ENCODE measurements at regions not wholly inside any gene's neighbourhood (a gene's known extent, or its start where the extent isn't known, plus 50 kb on each side); places are given as distances from the start of the nearest gene placed in this dataset.

- no peak for TF ChIP-seq CTCF (IDR thresholded peaks at IDR 0.05)
- intact Hi-C loops (cut with micrococcal nuclease), result no loop called here
- no peak for DNase-seq
These were observed 422.4 kb upstream of the ATP11B start for GRCh38 chr3:182370949-182371348.

GRCh38 chr3:182375916-182376315, 417.4 kb upstream of the ATP11B start:
- peaks cover 3% of the 10 kb centered on the region for H3K9me3 ChIP-seq (ENCODE audit: control insufficient read depth, insufficient read depth, low read length)
- no peak for DNase-seq
- H3K9me3 Mint-ChIP-seq, result peaks cover 0 to 4% of the 10 kb centered on the region in 2 donors
- no peak overlapping the region for H3K4me3 ChIP-seq (ENCODE audit: low read length)
- H3K27ac ChIP-seq (ENCODE audit: low read length), result no peak overlapping the region
- H3K36me3 ChIP-seq (ENCODE audit: control insufficient read depth, insufficient read depth, low read length), result no peaks in the 10 kb centered on the region
- no peaks in the 10 kb centered on the region for H3K4me1 Mint-ChIP-seq
- no CpG with 5 or more reads among the region's 1 CpG for WGBS (ENCODE audit: insufficient coverage)
- H3K4me1 ChIP-seq (ENCODE audit: control insufficient read depth, insufficient read depth, low read length), result no peaks in the 10 kb centered on the region
- no peak overlapping the region for H3K27ac Mint-ChIP-seq
- no peaks in the 10 kb centered on the region for H3K36me3 Mint-ChIP-seq
- no peaks in the 10 kb centered on the region for H3K27me3 ChIP-seq (ENCODE audit: control insufficient read depth, insufficient read depth, low read length)
- ATAC-seq, result no peak
- TF ChIP-seq CTCF (IDR thresholded peaks at IDR 0.05), result no peak
- no peaks in the 10 kb centered on the region for H3K27me3 Mint-ChIP-seq (ENCODE audit: low read depth in 2 of 2)
- intact Hi-C loops (cut with micrococcal nuclease), result no loop called here
- no peak overlapping the region for H3K4me3 Mint-ChIP-seq

More at GRCh38 chr3:182370949-182371348, 422.4 kb upstream of the ATP11B start:
- no peaks in the 10 kb centered on the region for H3K36me3 Mint-ChIP-seq
- Histone ChIP-seq H3K36me3 (ENCODE audit: control insufficient read depth, insufficient read depth, low read length) (no peaks in the 10 kb centered on the region), H3K27me3 (ENCODE audit: control insufficient read depth, insufficient read depth, low read length) (no peaks in the 10 kb centered on the region), H3K4me3 (ENCODE audit: low read length) (no peak overlapping the region), H3K27ac (ENCODE audit: low read length) (no peak overlapping the region), H3K4me1 (ENCODE audit: control insufficient read depth, insufficient read depth, low read length) (no peaks in the 10 kb centered on the region), H3K9me3 (ENCODE audit: control insufficient read depth, insufficient read depth, low read length) (peaks cover 3% of the 10 kb centered on the region)
- H3K4me3 Mint-ChIP-seq, result no peak overlapping the region
- no peaks in the 10 kb centered on the region for H3K4me1 Mint-ChIP-seq
- H3K27ac Mint-ChIP-seq, result no peak overlapping the region
- ATAC-seq, result no peak
- 86% methylated on average over 1 of the region's 1 CpG for WGBS (ENCODE audit: insufficient coverage)
- peaks cover 3 to 6% of the 10 kb centered on the region in 2 donors for H3K9me3 Mint-ChIP-seq
- no peaks in the 10 kb centered on the region for H3K27me3 Mint-ChIP-seq (ENCODE audit: low read depth in 2 of 2)

- Mint-ChIP-seq H3K27ac (no peak overlapping the region), H3K27me3 (ENCODE audit: low read depth in 2 of 2) (no peaks in the 10 kb centered on the region), H3K36me3 (no peaks in the 10 kb centered on the region), H3K9me3 (peaks cover 0 to 5% of the 10 kb centered on the region in 2 donors), H3K4me3 (no peak overlapping the region), H3K4me1 (no peaks in the 10 kb centered on the region)
- TF ChIP-seq CTCF (IDR thresholded peaks at IDR 0.05), result no peak
- no peak for ATAC-seq
- Histone ChIP-seq H3K4me1 (ENCODE audit: control insufficient read depth, insufficient read depth, low read length) (no peaks in the 10 kb centered on the region), H3K27me3 (ENCODE audit: control insufficient read depth, insufficient read depth, low read length) (no peaks in the 10 kb centered on the region), H3K4me3 (ENCODE audit: low read length) (no peak overlapping the region), H3K9me3 (ENCODE audit: control insufficient read depth, insufficient read depth, low read length) (no peaks in the 10 kb centered on the region), H3K27ac (ENCODE audit: low read length) (no peak overlapping the region), H3K36me3 (ENCODE audit: control insufficient read depth, insufficient read depth, low read length) (no peaks in the 10 kb centered on the region)
- 94% methylated on average over 3 of the region's 4 CpGs for WGBS (ENCODE audit: insufficient coverage)
- no peak for DNase-seq
- intact Hi-C loops (cut with micrococcal nuclease), result no loop called here
These were observed 411.0 kb upstream of the ATP11B start for GRCh38 chr3:182382112-182382857.

- no peaks in the 10 kb centered on the region for H3K4me1 Mint-ChIP-seq
- Histone ChIP-seq H3K27ac (ENCODE audit: low read length) (no peak overlapping the region), H3K36me3 (ENCODE audit: control insufficient read depth, insufficient read depth, low read length) (no peaks in the 10 kb centered on the region), H3K4me1 (ENCODE audit: control insufficient read depth, insufficient read depth, low read length) (no peaks in the 10 kb centered on the region), H3K27me3 (ENCODE audit: control insufficient read depth, insufficient read depth, low read length) (no peaks in the 10 kb centered on the region), H3K4me3 (ENCODE audit: low read length) (no peak overlapping the region), H3K9me3 (ENCODE audit: control insufficient read depth, insufficient read depth, low read length) (no peaks in the 10 kb centered on the region)
- ATAC-seq (no peak), DNase-seq (no peak)
- no peaks in the 10 kb centered on the region for H3K27me3 Mint-ChIP-seq (ENCODE audit: low read depth in 2 of 2)
- intact Hi-C loops (cut with micrococcal nuclease), result no loop called here
- 12% methylated on average over 5 of the region's 5 CpGs for WGBS (ENCODE audit: insufficient coverage)
- H3K9me3 Mint-ChIP-seq, result peaks cover 2 to 8% of the 10 kb centered on the region in 2 donors
- no peak overlapping the region for H3K27ac Mint-ChIP-seq
- no peak overlapping the region for H3K4me3 Mint-ChIP-seq
- TF ChIP-seq CTCF (IDR thresholded peaks at IDR 0.05), result no peak
- no peaks in the 10 kb centered on the region for H3K36me3 Mint-ChIP-seq
These were observed 409.1 kb upstream of the ATP11B start for GRCh38 chr3:182384221-182384620.
